ENCODE measurements at regions not wholly inside any gene's neighbourhood (a gene's known extent, or its start where the extent isn't known, plus 50 kb on each side); places are given as distances from the start of the nearest gene placed in this dataset.

- peaks cover 0 to 4% (median 0%) of the 10 kb centered on the region in 9 donors for H3K27me3 ChIP-seq
- ATAC-seq (no peak), DNase-seq (no peak)
- H3K36me3 ChIP-seq, result no peaks in the 10 kb centered on the region
- 84 to 96% (median 88%) methylated on average over 4 of the region's 4 CpGs for WGBS, 4 donors
- intact Hi-C loops (cut with DNase I), result loop anchor here in 1 of 10 donors (10.0 kb wide), 1 partner anchor 289 kb away; no protein-coding TSS in a partner anchor
- H3K4me1 ChIP-seq, result peaks cover 0 to 3% (median 0%) of the 10 kb centered on the region in 12 donors
- TF ChIP-seq, protein P1, sequence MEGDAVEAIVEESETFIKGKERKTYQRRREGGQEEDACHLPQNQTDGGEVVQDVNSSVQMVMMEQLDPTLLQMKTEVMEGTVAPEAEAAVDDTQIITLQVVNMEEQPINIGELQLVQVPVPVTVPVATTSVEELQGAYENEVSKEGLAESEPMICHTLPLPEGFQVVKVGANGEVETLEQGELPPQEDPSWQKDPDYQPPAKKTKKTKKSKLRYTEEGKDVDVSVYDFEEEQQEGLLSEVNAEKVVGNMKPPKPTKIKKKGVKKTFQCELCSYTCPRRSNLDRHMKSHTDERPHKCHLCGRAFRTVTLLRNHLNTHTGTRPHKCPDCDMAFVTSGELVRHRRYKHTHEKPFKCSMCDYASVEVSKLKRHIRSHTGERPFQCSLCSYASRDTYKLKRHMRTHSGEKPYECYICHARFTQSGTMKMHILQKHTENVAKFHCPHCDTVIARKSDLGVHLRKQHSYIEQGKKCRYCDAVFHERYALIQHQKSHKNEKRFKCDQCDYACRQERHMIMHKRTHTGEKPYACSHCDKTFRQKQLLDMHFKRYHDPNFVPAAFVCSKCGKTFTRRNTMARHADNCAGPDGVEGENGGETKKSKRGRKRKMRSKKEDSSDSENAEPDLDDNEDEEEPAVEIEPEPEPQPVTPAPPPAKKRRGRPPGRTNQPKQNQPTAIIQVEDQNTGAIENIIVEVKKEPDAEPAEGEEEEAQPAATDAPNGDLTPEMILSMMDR (IDR thresholded peaks at IDR 0.05), result no peak
- no peak for TF ChIP-seq POLR2A (IDR thresholded peaks at IDR 0.05)
- H3K4me3 ChIP-seq, result no peak overlapping the region
- peaks cover 0 to 15% (median 4%) of the 10 kb centered on the region in 12 donors for H3K9me3 ChIP-seq
- no peak overlapping the region for H3K27ac ChIP-seq
Measured at GRCh38 chr10:129323879-129324278, 143.2 kb upstream of the MGMT start.

DNA sequence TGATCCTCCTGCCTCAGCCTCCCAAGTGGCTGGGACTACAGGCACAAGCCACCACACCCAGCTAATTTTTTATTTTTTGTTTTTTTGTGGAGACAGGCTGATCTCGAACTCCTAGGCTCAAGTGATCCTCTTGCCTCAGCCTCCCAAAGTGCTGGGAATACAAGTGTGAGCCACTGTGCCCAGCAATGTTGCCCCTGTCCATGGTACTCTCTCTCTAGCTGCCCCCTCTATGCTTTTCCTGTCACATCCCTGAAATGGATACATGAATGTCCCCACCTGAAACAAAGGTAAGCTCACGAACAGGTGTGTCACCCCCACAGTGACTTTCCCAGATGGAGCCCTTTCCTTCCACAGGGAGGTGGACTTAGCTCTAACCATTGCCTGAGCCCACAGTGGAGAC lies 141.1 kb upstream of the MGMT start:
- H3K4me3 ChIP-seq, result no peak overlapping the region
- H3K27ac ChIP-seq, result no peak overlapping the region
- no peak for ATAC-seq
- TF ChIP-seq, protein P1 (IDR thresholded peaks at IDR 0.05), result no peak
- TF ChIP-seq POLR2A (IDR thresholded peaks at IDR 0.05), result no peak
- peaks cover 0 to 4% (median 0%) of the 10 kb centered on the region in 12 donors for H3K9me3 ChIP-seq
- intact Hi-C loops (cut with DNase I), result loop anchor here in 1 of 10 donors (10.0 kb wide), 1 partner anchor 291 kb away; no protein-coding TSS in a partner anchor
- peaks cover 0 to 3% (median 0%) of the 10 kb centered on the region in 12 donors for H3K4me1 ChIP-seq
- 91 to 100% (median 95%) methylated on average over 2 of the region's 2 CpGs for WGBS, 4 donors
- no peak for DNase-seq
- peaks cover 0 to 4% (median 0%) of the 10 kb centered on the region in 9 donors for H3K27me3 ChIP-seq
- no peaks in the 10 kb centered on the region for H3K36me3 ChIP-seq

- WGBS, 4 donors, result 56 to 70% (median 62%) methylated on average over 2 of the region's 2 CpGs
- TF ChIP-seq POLR2A (IDR thresholded peaks at IDR 0.05), result no peak
- TF ChIP-seq, protein P1 (IDR thresholded peaks at IDR 0.05), result no peak
- no peak overlapping the region for H3K4me3 ChIP-seq
- intact Hi-C loops (cut with DNase I), result loop anchor here in 1 of 10 donors (10.0 kb wide), 1 partner anchor 294 kb away; no protein-coding TSS in a partner anchor
- ATAC-seq, result no peak
- DNase-seq, result no peak
- no peaks in the 10 kb centered on the region for H3K4me1 ChIP-seq
- H3K27me3 ChIP-seq, result peaks cover 0 to 7% (median 0%) of the 10 kb centered on the region in 9 donors
- no peak overlapping the region for H3K27ac ChIP-seq
- H3K36me3 ChIP-seq, result no peaks in the 10 kb centered on the region
- no peaks in the 10 kb centered on the region for H3K9me3 ChIP-seq
Measured at GRCh38 chr10:129328546-129328945, 138.5 kb upstream of the MGMT start.

DNA sequence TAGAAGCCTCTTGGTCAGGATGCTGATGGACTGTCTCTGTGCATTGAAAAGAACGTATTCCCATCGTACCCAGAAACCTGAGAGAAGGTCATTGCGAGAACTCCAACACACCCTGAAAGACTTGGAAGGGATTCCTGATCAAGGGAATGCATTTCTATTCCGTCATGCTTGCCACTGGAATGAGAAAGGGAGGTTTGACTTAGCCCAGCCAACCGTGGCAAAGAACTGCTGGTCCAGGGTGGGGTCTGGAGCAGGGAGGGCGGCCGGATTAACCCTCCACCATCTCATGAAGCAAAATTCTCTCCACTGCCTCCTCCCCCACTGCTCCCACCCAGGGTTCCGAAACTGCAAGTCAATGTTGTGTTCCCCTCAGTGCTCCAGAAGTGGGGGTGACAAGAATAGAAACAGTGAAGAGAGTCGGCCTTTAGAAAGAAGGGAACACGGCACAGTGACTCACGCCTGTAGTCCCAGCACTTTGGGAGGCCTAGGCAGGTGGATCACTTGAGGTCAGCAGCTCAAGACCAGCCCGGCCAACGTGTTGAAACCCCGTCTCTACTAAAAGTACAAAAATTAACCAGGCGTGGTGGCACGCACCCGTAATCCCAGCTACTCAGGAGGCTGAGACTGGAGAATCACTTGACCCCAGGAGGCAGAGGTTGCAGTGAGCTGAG lies 137.5 kb upstream of the MGMT start:
- WGBS, 4 donors, result 88 to 90% (median 89%) methylated on average over 17 of the region's 17 CpGs
- ATAC-seq (no peak), DNase-seq (no peak)
- H3K27ac ChIP-seq, result no peak overlapping the region
- intact Hi-C loops (cut with DNase I), result loop anchor here in 8 of 10 donors (5.0 to 10.0 kb wide), 2 partner anchors 295 to 297 kb away; no protein-coding TSS in a partner anchor
- TF ChIP-seq, protein P1 (IDR thresholded peaks at IDR 0.05), result no peak
- TF ChIP-seq POLR2A (IDR thresholded peaks at IDR 0.05), result no peak
- H3K27me3 ChIP-seq, result peaks cover 0 to 9% (median 0%) of the 10 kb centered on the region in 9 donors
- H3K36me3 ChIP-seq, result no peaks in the 10 kb centered on the region
- no peaks in the 10 kb centered on the region for H3K9me3 ChIP-seq
- H3K4me3 ChIP-seq, result no peak overlapping the region
- H3K4me1 ChIP-seq, result no peaks in the 10 kb centered on the region
